ENCODE measurements at regions not wholly inside any gene's neighbourhood (a gene's known extent, or its start where the extent isn't known, plus 50 kb on each side); places are given as distances from the start of the nearest gene placed in this dataset.

DNA sequence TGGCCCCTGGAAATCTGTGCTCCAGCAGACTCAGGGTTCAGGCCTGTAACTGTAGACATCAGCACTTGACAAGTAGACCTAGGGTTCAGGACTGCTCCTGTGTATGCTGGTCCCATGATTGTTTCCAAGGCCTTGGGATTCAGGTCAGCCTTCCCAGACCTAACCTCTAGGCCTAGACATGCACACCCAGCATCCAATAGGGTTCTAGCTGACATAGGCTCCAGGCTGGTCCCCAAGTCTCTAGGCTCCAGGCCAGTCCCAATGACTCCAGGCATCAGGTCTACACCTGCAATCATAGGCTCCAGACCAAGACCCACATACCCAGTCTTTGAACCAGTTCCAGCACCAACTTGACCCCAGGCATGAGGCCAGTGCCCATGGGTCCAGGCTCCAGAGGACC is 166.2 kb upstream of the GRIA4 start:
- no peak for DNase-seq (ENCODE audit: low spot score)
- no peak for TF ChIP-seq CTCF (IDR thresholded peaks at IDR 0.05; ENCODE audit: extremely low read depth, missing control alignments)

- TF ChIP-seq CTCF (IDR thresholded peaks at IDR 0.05; ENCODE audit: extremely low read depth, missing control alignments): no peak
- DNase-seq (ENCODE audit: low spot score): no peak
These were observed 177.5 kb upstream of the GRIA4 start for GRCh38 chr11:105432241-105432995.

DNA sequence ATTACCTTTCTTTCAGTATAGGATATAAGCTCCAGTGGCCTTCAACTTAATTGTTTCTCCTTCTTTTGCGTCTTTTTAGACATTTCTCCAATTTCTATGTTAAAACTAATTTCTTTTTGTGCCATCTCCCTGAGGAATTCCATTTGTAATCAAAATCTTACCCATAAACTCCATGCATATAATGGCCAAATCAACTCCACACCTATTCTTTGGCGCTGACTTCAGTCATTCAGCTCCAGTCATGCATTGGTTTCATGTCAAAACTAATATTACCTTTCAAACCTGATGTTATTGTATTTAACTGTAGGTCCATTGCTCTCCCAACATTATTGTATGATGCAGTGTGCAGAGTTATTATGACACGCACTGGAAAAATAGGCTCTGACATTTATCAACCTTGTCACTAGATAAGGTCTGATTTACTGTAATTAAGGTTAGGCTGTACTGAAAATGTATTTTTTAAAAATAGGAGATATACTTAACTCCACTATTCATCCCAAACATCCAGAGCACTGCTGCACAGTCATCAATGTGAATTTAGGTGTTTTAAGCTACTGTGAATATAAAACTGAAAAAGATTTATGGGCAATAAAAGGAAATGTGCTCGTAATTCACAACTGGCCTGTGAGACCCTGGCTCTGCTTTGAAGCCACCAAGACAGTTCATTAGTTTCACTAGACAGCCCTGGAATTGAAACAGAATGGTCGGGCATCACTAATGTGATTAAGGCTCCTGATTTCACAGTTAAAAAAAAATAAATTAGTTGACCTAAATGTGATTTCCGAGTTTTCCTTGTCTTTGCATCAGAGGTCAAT is 180.6 kb upstream of the GRIA4 start:
- no peak for DNase-seq (ENCODE audit: low spot score)
- no peak for TF ChIP-seq CTCF (IDR thresholded peaks at IDR 0.05; ENCODE audit: extremely low read depth, missing control alignments)

GRCh38 chr11:105407101-105407500 is 202.8 kb upstream of the GRIA4 start:
- TF ChIP-seq CTCF (IDR thresholded peaks at IDR 0.05; ENCODE audit: extremely low read depth, missing control alignments): no peak
- DNase-seq (ENCODE audit: low spot score): no peak

GRCh38 chr11:105401269-105401809 is 208.5 kb upstream of the GRIA4 start:
- TF ChIP-seq CTCF (IDR thresholded peaks at IDR 0.05; ENCODE audit: extremely low read depth, missing control alignments): no peak
- no peak for DNase-seq (ENCODE audit: low spot score)

GRCh38 chr11:105399511-105399910 is 210.4 kb upstream of the GRIA4 start:
- no peak for TF ChIP-seq CTCF (IDR thresholded peaks at IDR 0.05; ENCODE audit: extremely low read depth, missing control alignments)
- no peak for DNase-seq (ENCODE audit: low spot score)

DNA sequence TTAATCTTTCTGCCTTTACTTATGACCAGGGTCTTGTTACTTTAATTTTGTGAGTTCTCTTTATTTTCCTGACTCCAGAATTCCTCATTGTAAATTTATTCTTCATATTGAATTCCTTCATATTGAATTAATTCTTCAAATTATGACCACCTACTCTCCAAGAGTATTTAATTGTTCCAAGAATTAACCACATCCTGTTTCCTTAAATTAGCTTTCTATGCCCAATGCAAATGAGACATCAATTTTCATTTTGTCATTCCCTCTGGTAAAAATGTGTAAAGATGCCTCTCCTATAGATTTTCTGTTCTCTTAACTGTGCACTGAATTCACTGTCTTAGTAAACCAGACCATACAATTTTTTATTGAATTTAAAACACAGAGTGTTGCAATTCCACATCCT is 211.2 kb upstream of the GRIA4 start:
- no peak for DNase-seq (ENCODE audit: low spot score)

More for the DNA sequence above, 211.2 kb upstream of the GRIA4 start:
- no peak for TF ChIP-seq CTCF (IDR thresholded peaks at IDR 0.05; ENCODE audit: extremely low read depth, missing control alignments)

Data from GM20000 (cell line).